BLaER1 treated with 17β-estradiol and CSF1 and Interleukin-3, amounts not matched to agents 10 nM and 100 nM (cell line): ENCODE measurements at regions not wholly inside any gene's neighbourhood (a gene's known extent, or its start where the extent isn't known, plus 50 kb on each side); places are given as distances from the start of the nearest gene placed in this dataset.
A peak's percentile ranks its signal among the peaks of the same experiment; 100 is the strongest.
"Not testable (repeated sequence)": the region's sequence is repeated elsewhere in the genome, so short reads cannot be mapped to it uniquely, and the experiment has no call there.

Source experiments
- H3K27ac ChIP-seq, 11 experiments: shearing (Covaris generic); formaldehyde crosslinking; 2 replicates each; pipeline ENCODE4 v1.8.1; 2022
- H3K27me3 ChIP-seq, 11 experiments: shearing (Covaris generic); formaldehyde crosslinking; 2 replicates each; pipeline ENCODE4 v1.8.1; 2022
- H3K36me3 ChIP-seq, 11 experiments: shearing (Covaris generic); formaldehyde crosslinking; 2 replicates each; pipeline ENCODE4 v1.8.1; 2022
- H3K4me1 ChIP-seq, 10 experiments: shearing (Covaris generic); formaldehyde crosslinking; 2 replicates each; pipeline ENCODE4 v1.8.1; 2022
- H3K4me2 ChIP-seq, 11 experiments: shearing (Covaris generic); formaldehyde crosslinking; 2 replicates each; pipeline ENCODE4 v1.8.1; 2022
- H3K4me3 ChIP-seq, 10 experiments: shearing (Covaris generic); formaldehyde crosslinking; 2 replicates each; pipeline ENCODE4 v1.8.1; 2022
- H3K9ac ChIP-seq, 11 experiments: shearing (Covaris generic); formaldehyde crosslinking; 2 replicates each; pipeline ENCODE4 v1.8.1; 2022
- H3K9me3 ChIP-seq, 11 experiments: shearing (Covaris generic); formaldehyde crosslinking; replicated peaks in 1 of 11; 2 replicates each; pipeline ENCODE4 v1.8.1; 2022
- H4K20me1 ChIP-seq, 11 experiments: shearing (Covaris generic); formaldehyde crosslinking; 2 replicates each; pipeline ENCODE4 v1.8.1; 2022
- Cebpa-rat ChIP-seq, 11 experiments: shearing (Covaris generic); IDR thresholded peaks; 2 replicates each; pipeline ENCODE4 v1.8.1; 2022

DNA sequence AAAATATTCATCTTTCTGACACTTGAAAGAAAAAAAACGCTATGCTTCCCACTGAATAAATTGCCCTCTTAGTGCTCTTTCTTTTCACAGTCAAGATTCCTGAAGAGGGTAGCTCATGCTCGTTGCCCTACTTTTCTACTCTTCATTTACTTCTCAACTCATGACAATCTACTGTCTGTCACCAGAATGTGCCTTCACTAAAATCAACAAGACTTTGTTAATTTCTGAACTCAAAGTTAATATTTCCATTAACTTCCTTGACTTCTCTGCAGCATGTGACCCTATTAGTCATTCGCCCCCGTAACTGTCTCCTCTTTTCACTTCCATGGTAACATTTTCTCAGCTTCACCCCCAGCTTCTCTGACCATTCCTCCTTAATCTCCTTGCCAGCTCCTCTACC lies 98.9 kb upstream of the MAPRE2 start:
- no peak for TF ChIP-seq Cebpa-rat (IDR thresholded peaks at IDR 0.05)
- no peak overlapping the region for H3K4me3 ChIP-seq
- H3K4me2 ChIP-seq = no peak overlapping the region
- no peaks in the 10 kb centered on the region for H3K4me1 ChIP-seq
- no peaks in the 10 kb centered on the region for H3K9me3 ChIP-seq
- H4K20me1 ChIP-seq = no peaks in the 10 kb centered on the region
- no peak overlapping the region for H3K9ac ChIP-seq
- H3K27ac ChIP-seq = no peak overlapping the region
- no peaks in the 10 kb centered on the region for H3K27me3 ChIP-seq
- no peaks in the 10 kb centered on the region for H3K36me3 ChIP-seq

- Histone ChIP-seq H3K36me3 (no peaks in the 10 kb centered on the region), H3K4me3 (no peak overlapping the region), H4K20me1 (no peaks in the 10 kb centered on the region), H3K4me1 (no peaks in the 10 kb centered on the region), H3K27me3 (no peaks in the 10 kb centered on the region), H3K4me2 (no peak overlapping the region), H3K27ac (no peak overlapping the region), H3K9me3 (no peaks in the 10 kb centered on the region), H3K9ac (no peak overlapping the region)
- no peak for TF ChIP-seq Cebpa-rat (IDR thresholded peaks at IDR 0.05)
Observed at GRCh38 chr18:34942975-34943374, 98.2 kb upstream of the MAPRE2 start.

DNA sequence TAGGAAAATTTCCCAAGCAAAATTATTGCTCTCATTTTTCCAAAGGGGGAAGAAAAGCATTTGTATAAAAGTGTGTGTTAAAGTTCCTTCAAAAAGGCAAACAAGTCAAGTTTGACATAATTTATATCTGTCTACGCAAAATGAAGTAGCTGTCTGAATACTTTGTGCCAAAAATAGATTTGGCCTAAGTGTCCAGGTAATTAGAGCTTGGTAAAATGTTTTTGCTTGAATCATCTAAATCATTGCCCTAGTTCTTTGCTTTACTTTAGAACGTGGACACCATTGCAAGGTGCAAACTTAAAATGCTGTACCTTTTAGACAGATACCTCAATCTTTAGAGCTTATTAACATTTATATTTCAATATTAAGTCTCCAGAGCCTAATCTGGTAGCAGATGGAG lies 97.6 kb upstream of the MAPRE2 start:
- H3K27ac ChIP-seq = no peak overlapping the region
- no peaks in the 10 kb centered on the region for H3K4me1 ChIP-seq
- H3K36me3 ChIP-seq = no peaks in the 10 kb centered on the region
- H4K20me1 ChIP-seq = no peaks in the 10 kb centered on the region
- no peak overlapping the region for H3K9ac ChIP-seq
- no peak for TF ChIP-seq Cebpa-rat (IDR thresholded peaks at IDR 0.05)
- H3K27me3 ChIP-seq = no peaks in the 10 kb centered on the region
- H3K4me3 ChIP-seq = no peak overlapping the region
- no peaks in the 10 kb centered on the region for H3K9me3 ChIP-seq
- H3K4me2 ChIP-seq = no peak overlapping the region

GRCh38 chr18:34947711-34948125 lies 93.5 kb upstream of the MAPRE2 start:
- H3K4me2 ChIP-seq = no peak overlapping the region
- no peaks in the 10 kb centered on the region for H3K27me3 ChIP-seq
- H3K4me1 ChIP-seq = no peaks in the 10 kb centered on the region
- H3K9me3 ChIP-seq = no peaks in the 10 kb centered on the region
- H4K20me1 ChIP-seq = no peaks in the 10 kb centered on the region
- no peaks in the 10 kb centered on the region for H3K36me3 ChIP-seq
- no peak for TF ChIP-seq Cebpa-rat (IDR thresholded peaks at IDR 0.05)
- no peak overlapping the region for H3K27ac ChIP-seq
- no peak overlapping the region for H3K9ac ChIP-seq
- H3K4me3 ChIP-seq = no peak overlapping the region

GRCh38 chr18:34951625-34952379 lies 89.4 kb upstream of the MAPRE2 start:
- peaks cover 0 to 5% (median 0%) of the 10 kb centered on the region in 10 experiments; a peak in 5 of 20 replicates for H3K4me1 ChIP-seq
- no peak overlapping the region for H3K9ac ChIP-seq
- 0 out of 22 replicates have a peak, but pooled peaks cover 0 to 5% (median 0%) of the 10 kb centered on the region in 11 experiments for H3K9me3 ChIP-seq
- no peak overlapping the region for H3K4me2 ChIP-seq
- TF ChIP-seq Cebpa-rat (IDR thresholded peaks at IDR 0.05) = peak in 5 of 11 experiments; percentile 38 to 54 (median 42); a peak in 3 of 22 replicates
- H3K36me3 ChIP-seq = no peaks in the 10 kb centered on the region
- H3K27ac ChIP-seq = no peak overlapping the region
- H4K20me1 ChIP-seq = no peaks in the 10 kb centered on the region
- H3K27me3 ChIP-seq = no peaks in the 10 kb centered on the region
- no peak overlapping the region for H3K4me3 ChIP-seq

GRCh38 chr18:34953212-34953611 lies 88.0 kb upstream of the MAPRE2 start:
- Histone ChIP-seq H4K20me1 (no peaks in the 10 kb centered on the region), H3K9me3 (0 out of 22 replicates have a peak, but pooled peaks cover 0 to 5% (median 0%) of the 10 kb centered on the region in 11 experiments), H3K4me2 (no peak overlapping the region), H3K4me1 (peaks cover 0 to 16% (median 0%) of the 10 kb centered on the region in 10 experiments; a peak in 5 of 20 replicates), H3K27ac (no peak overlapping the region), H3K36me3 (no peaks in the 10 kb centered on the region), H3K9ac (no peak overlapping the region), H3K27me3 (no peaks in the 10 kb centered on the region), H3K4me3 (no peak overlapping the region)
- TF ChIP-seq Cebpa-rat (IDR thresholded peaks at IDR 0.05) = no peak

DNA sequence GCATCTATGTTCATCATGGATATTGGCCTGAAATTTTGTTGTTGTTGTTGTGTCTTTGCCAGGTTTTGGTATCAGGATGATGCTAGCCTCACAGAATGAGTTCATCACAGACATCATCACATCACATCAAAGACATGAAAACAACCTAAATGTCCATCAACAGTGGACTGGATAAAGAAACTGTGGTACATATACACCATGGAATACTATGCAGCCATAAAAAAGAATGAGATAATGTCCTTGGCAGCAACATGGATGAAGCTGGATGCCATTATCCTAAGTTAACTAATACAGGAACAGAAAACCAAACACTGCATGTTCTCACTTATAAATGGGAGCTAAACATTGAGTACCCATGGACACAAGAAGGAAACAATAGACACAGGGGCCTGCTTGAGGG lies 85.7 kb upstream of the MAPRE2 start:
- peaks cover 0 to 16% (median 0%) of the 10 kb centered on the region in 10 experiments; a peak in 5 of 20 replicates for H3K4me1 ChIP-seq
- not testable (repeated sequence) for H3K4me2 ChIP-seq

GRCh38 chr18:34956663-34957062 lies 84.5 kb upstream of the MAPRE2 start:
- Histone ChIP-seq H3K4me1 (peaks cover 0 to 16% (median 0%) of the 10 kb centered on the region in 10 experiments; a peak in 5 of 20 replicates), H3K9me3 (0 out of 22 replicates have a peak, but pooled peaks cover 0 to 5% (median 0%) of the 10 kb centered on the region in 11 experiments), H3K9ac (no peak overlapping the region), H3K27ac (no peak overlapping the region), H4K20me1 (no peaks in the 10 kb centered on the region), H3K36me3 (no peaks in the 10 kb centered on the region), H3K4me3 (no peak overlapping the region), H3K4me2 (peak overlapping the region in 2 of 11 experiments; percentile 66 to 69; a peak in 3 of 22 replicates), H3K27me3 (no peaks in the 10 kb centered on the region)
- no peak for TF ChIP-seq Cebpa-rat (IDR thresholded peaks at IDR 0.05)

More for the DNA sequence above, 85.7 kb upstream of the MAPRE2 start:
- H3K27me3 ChIP-seq, H3K27ac ChIP-seq, H3K36me3 ChIP-seq, H3K9me3 ChIP-seq, H4K20me1 ChIP-seq, H3K9ac ChIP-seq, H3K4me3 ChIP-seq: not testable (repeated sequence)

GRCh38 chr18:34957119-34957863 lies 83.9 kb upstream of the MAPRE2 start:
- Histone ChIP-seq H3K9me3 (0 out of 22 replicates have a peak, but pooled peaks cover 0 to 5% (median 0%) of the 10 kb centered on the region in 11 experiments), H4K20me1 (no peaks in the 10 kb centered on the region), H3K36me3 (no peaks in the 10 kb centered on the region), H3K4me2 (peak overlapping the region in 2 of 11 experiments; percentile 66 to 69; a peak in 4 of 22 replicates), H3K4me3 (no peak overlapping the region), H3K27ac (no peak overlapping the region), H3K27me3 (no peaks in the 10 kb centered on the region), H3K9ac (no peak overlapping the region), H3K4me1 (peaks cover 0 to 16% (median 0%) of the 10 kb centered on the region in 10 experiments; a peak in 5 of 20 replicates)
- no peak for TF ChIP-seq Cebpa-rat (IDR thresholded peaks at IDR 0.05)
